ENCODE measurements at regions not wholly inside any gene's neighbourhood (a gene's known extent, or its start where the extent isn't known, plus 50 kb on each side); places are given as distances from the start of the nearest gene placed in this dataset.
"Not testable (repeated sequence)": the region's sequence is repeated elsewhere in the genome, so short reads cannot be mapped to it uniquely, and the experiment has no call there.

DNA sequence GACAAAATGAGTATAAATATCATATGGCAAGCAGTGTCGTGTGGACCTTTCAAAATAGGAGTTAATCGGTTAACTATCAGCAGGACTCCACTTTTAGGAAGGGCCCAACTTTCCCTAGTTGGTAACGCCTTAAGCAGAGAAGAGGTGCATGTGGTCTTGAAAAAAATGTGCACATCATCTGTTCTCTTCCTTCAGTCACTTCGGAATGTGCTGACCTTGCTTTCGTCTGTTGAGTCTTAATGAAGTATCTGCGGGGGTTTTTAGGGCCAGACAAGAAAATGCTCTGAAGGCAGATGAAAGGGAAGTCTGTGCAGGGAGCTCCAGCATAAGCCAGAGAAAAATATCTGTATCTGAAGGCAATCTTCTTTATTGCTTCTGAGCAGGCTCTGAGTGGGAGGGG is 185.2 kb downstream of the AEBP2 start:
- peaks cover 3% of the 10 kb centered on the region for H3K27me3 Mint-ChIP-seq (ENCODE audit: unreplicated experiment)
- H3K36me3 Mint-ChIP-seq (ENCODE audit: low read depth, unreplicated experiment), result peaks cover 4% of the 10 kb centered on the region
- H3K9me3 Mint-ChIP-seq (ENCODE audit: unreplicated experiment), result no peaks in the 10 kb centered on the region
- H3K4me3 Mint-ChIP-seq (ENCODE audit: unreplicated experiment), result no peak overlapping the region
- TF ChIP-seq, protein P1, sequence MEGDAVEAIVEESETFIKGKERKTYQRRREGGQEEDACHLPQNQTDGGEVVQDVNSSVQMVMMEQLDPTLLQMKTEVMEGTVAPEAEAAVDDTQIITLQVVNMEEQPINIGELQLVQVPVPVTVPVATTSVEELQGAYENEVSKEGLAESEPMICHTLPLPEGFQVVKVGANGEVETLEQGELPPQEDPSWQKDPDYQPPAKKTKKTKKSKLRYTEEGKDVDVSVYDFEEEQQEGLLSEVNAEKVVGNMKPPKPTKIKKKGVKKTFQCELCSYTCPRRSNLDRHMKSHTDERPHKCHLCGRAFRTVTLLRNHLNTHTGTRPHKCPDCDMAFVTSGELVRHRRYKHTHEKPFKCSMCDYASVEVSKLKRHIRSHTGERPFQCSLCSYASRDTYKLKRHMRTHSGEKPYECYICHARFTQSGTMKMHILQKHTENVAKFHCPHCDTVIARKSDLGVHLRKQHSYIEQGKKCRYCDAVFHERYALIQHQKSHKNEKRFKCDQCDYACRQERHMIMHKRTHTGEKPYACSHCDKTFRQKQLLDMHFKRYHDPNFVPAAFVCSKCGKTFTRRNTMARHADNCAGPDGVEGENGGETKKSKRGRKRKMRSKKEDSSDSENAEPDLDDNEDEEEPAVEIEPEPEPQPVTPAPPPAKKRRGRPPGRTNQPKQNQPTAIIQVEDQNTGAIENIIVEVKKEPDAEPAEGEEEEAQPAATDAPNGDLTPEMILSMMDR (IDR thresholded peaks at IDR 0.05; ENCODE audit: unreplicated experiment), result no peak
- DNase-seq (ENCODE audit: low spot score), result no peak
- peaks cover 5% of the 10 kb centered on the region for H3K4me1 Mint-ChIP-seq (ENCODE audit: unreplicated experiment)
- no peak overlapping the region for H3K27ac Mint-ChIP-seq (ENCODE audit: unreplicated experiment)

DNA sequence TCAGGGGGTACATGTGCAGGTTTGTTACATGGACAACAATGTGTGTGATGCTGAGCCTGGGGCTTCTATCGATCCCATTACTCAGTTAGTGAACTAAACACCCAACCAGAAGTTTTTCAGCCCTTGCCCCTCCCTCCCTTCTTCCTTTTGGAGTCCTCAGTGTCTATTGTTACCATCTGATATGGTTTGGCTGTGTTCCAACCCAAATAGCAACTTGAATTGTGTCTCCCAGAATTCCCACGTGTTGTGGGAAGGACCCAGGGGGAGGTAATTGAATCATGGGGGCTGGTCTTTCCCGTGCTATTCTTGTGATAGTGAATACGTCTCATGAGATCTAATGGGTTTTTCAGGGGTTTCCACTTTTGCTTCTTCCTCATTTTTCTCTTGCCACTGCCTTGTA is 186.3 kb downstream of the AEBP2 start:
- not testable (repeated sequence) for H3K36me3 Mint-ChIP-seq (ENCODE audit: low read depth, unreplicated experiment); DNase-seq (ENCODE audit: low spot score); H3K27me3 Mint-ChIP-seq (ENCODE audit: unreplicated experiment); H3K4me1 Mint-ChIP-seq (ENCODE audit: unreplicated experiment); H3K27ac Mint-ChIP-seq (ENCODE audit: unreplicated experiment); H3K4me3 Mint-ChIP-seq (ENCODE audit: unreplicated experiment); H3K9me3 Mint-ChIP-seq (ENCODE audit: unreplicated experiment)

DNA sequence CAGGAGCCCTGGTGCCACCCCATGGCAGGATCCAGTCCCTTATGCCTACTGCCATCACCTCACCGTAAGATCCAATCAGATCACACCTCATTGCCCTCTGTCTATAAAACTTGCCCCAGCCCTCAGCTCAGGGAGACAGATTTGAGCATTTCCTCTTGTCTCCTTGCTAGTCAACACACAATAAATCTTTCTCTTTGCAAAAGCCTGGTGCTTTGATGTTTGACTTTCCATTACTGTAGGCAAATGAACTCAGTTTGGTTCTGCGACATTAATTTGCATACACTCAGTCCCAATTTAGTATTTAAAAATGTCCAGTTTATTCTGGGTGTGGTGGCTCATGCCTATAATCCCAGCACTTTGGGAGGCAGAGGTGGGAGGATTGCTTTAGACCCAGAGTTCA is 188.4 kb downstream of the AEBP2 start:
- Mint-ChIP-seq H3K4me1 (ENCODE audit: unreplicated experiment) (peaks cover 3% of the 10 kb centered on the region), H3K9me3 (ENCODE audit: unreplicated experiment) (no peaks in the 10 kb centered on the region), H3K27ac (ENCODE audit: unreplicated experiment) (no peak overlapping the region), H3K4me3 (ENCODE audit: unreplicated experiment) (no peak overlapping the region), H3K27me3 (ENCODE audit: unreplicated experiment) (peaks cover 4% of the 10 kb centered on the region), H3K36me3 (ENCODE audit: low read depth, unreplicated experiment) (peaks cover 4% of the 10 kb centered on the region)
- no peak for DNase-seq (ENCODE audit: low spot score)
- TF ChIP-seq, protein P1 (IDR thresholded peaks at IDR 0.05; ENCODE audit: unreplicated experiment), result no peak

DNA sequence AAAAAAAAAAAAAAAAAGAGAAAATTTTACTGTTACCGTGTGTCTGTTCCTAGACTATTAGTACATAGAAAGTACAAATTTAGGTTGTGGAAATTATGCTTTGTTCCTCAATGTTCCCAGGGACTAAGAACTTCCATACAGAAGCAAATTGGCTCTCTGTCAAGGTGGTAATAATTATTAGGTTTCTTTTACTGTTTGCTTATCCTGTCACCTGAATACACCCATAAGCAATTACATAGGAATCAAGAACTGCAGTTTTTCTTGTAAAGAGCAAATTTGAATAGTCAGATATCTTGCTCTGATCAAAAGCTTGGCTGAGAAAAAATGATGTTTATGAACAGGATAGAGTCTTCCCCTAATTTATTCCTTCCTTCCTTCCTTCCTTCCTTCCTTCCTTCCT is 191.2 kb downstream of the AEBP2 start:
- no peaks in the 10 kb centered on the region for H3K4me1 Mint-ChIP-seq (ENCODE audit: unreplicated experiment)
- H3K9me3 Mint-ChIP-seq (ENCODE audit: unreplicated experiment), result no peaks in the 10 kb centered on the region
- H3K27ac Mint-ChIP-seq (ENCODE audit: unreplicated experiment), result no peak overlapping the region
- H3K4me3 Mint-ChIP-seq (ENCODE audit: unreplicated experiment), result no peak overlapping the region
- TF ChIP-seq, protein P1 (IDR thresholded peaks at IDR 0.05; ENCODE audit: unreplicated experiment), result no peak
- H3K27me3 Mint-ChIP-seq (ENCODE audit: unreplicated experiment), result peaks cover 4% of the 10 kb centered on the region
- DNase-seq (ENCODE audit: low spot score), result no peak
- peaks cover 4% of the 10 kb centered on the region for H3K36me3 Mint-ChIP-seq (ENCODE audit: low read depth, unreplicated experiment)

DNA sequence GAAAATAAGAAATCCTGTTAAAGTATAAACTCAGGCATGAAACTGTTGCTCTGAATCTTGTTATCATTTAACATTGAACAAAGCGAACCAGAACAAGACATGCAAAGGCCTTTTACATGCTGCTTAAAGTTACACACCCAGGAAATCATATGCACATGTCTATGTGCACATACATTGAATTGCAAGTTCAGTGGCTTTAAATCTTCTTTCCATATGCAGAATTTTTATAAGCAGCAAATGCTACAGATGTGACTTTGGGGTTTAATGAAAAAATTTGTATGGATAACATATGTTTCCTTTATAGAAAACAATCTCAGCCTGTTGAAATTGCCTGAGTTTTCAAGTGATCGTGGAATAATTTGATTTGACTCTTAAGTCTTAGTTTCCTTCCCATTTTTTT is 193.9 kb downstream of the AEBP2 start:
- H3K4me1 Mint-ChIP-seq (ENCODE audit: unreplicated experiment), result no peaks in the 10 kb centered on the region
- H3K9me3 Mint-ChIP-seq (ENCODE audit: unreplicated experiment), result no peaks in the 10 kb centered on the region
- no peak for DNase-seq (ENCODE audit: low spot score)
- TF ChIP-seq, protein P1 (IDR thresholded peaks at IDR 0.05; ENCODE audit: unreplicated experiment), result no peak
- no peak overlapping the region for H3K27ac Mint-ChIP-seq (ENCODE audit: unreplicated experiment)
- no peak overlapping the region for H3K4me3 Mint-ChIP-seq (ENCODE audit: unreplicated experiment)
- H3K36me3 Mint-ChIP-seq (ENCODE audit: low read depth, unreplicated experiment), result no peaks in the 10 kb centered on the region
- H3K27me3 Mint-ChIP-seq (ENCODE audit: unreplicated experiment), result peaks cover 1% of the 10 kb centered on the region

DNA sequence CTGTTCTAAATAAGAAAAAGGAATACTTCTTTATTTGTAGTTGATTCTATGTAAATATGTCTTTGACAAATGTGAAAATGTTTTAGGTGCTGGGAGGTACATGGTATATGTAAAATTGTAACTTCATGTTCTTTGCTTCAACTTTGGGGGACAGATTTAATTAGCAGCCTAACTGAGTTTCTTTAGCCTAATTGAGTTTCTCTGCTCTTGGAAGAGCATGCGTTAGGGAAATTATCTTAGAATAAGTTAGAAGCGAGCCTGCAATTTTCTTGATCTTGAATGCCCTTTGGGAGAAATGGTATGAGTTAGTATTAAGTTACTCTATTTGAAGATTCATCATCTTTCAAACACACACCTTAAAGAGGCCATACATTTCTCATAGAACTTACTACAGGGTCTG is 194.3 kb downstream of the AEBP2 start:
- Mint-ChIP-seq H3K9me3 (ENCODE audit: unreplicated experiment) (no peaks in the 10 kb centered on the region), H3K4me3 (ENCODE audit: unreplicated experiment) (no peak overlapping the region), H3K4me1 (ENCODE audit: unreplicated experiment) (no peaks in the 10 kb centered on the region), H3K27me3 (ENCODE audit: unreplicated experiment) (peaks cover 1% of the 10 kb centered on the region), H3K36me3 (ENCODE audit: low read depth, unreplicated experiment) (no peaks in the 10 kb centered on the region), H3K27ac (ENCODE audit: unreplicated experiment) (no peak overlapping the region)
- no peak for DNase-seq (ENCODE audit: low spot score)
- TF ChIP-seq, protein P1 (IDR thresholded peaks at IDR 0.05; ENCODE audit: unreplicated experiment), result no peak
